K562 (cell line): ENCODE measurements at regions not wholly inside any gene's neighbourhood (a gene's known extent, or its start where the extent isn't known, plus 50 kb on each side); places are given as distances from the start of the nearest gene placed in this dataset.

Source experiments
- ATAC-seq: fragments of 200-7000 bp; cut with Tn5 transposase; 3 replicates; pipeline ENCODE4 v1.9.1; 2020; ENCODE audit warnings: moderate library complexity
- BruUV-seq: library from RNA; stranded (reverse); fragments of 400-500 nt; replicated peaks from 2 replicates; lab custom pipeline; 2021; lab: Mats Ljungman, UMichigan
- CTCF ChIA-PET: fragments of 300-600 bp; formaldehyde crosslinking; extraction: SDS; loops from one replicate; lab custom pipeline; 2021; ENCODE audit warnings: low intra/inter-chr PET ratio; lab: Yijun Ruan, JAX
- POLR2A ChIA-PET: fragments of 300-600, 350-650 bp; sonication (Branson Sonifier 250); formaldehyde crosslinking; extraction: SDS; loops from one replicate; lab custom pipeline; 2021; ENCODE audit warnings: antibody characterized with exemption, inconsistent platforms; lab: Yijun Ruan, JAX
- DNase-seq, 4 experiments: peaks; one replicate each; pipeline versions ENCODE4 v3.0.0 to v3.0.0-alpha.2; 2011 to 2018; ENCODE audit warnings: low spot score in 3 of 4, mixed read lengths in 3 of 4; ENCODE audit errors: extremely low read depth in 1 of 4
- FAIRE-seq: peaks from 2 replicates; lab custom pipeline; 2011; peaks lifted over from hg19 to GRCh38; lab: Jason Lieb, UNC
- H2AFZ ChIP-seq: 2 replicates; pipeline ENCODE4 v1.6.0; 2011; ENCODE audit warnings: low read depth, low read length, control low read depth, inconsistent platforms
- H3K27ac ChIP-seq: fragments of 200-600 bp; 3 replicates; pipeline ENCODE4 v1.8.0; 2011; ENCODE audit warnings: low read depth, mild to moderate bottlenecking, control low read depth, inconsistent platforms, low read length, moderate library complexity, mixed read lengths; ENCODE audit errors: extremely low read depth
- H3K27me3 ChIP-seq, 2 experiments: fragments of 300-600 bp in 1 of 2; 2 replicates in 1 of 2; 3 replicates in 1 of 2; pipeline versions ENCODE4 v1.6.0 to v1.8.0; 2011; ENCODE audit warnings: inconsistent platforms in 2 of 2, low read length in 2 of 2, mild to moderate bottlenecking in 1 of 2, mixed read lengths in 1 of 2, moderate library complexity in 1 of 2; ENCODE audit not compliant: control insufficient read depth in 2 of 2, insufficient read depth in 2 of 2
- H3K36me3 ChIP-seq: fragments of 300-600 bp; 3 replicates; pipeline ENCODE4 v1.8.0; 2011; ENCODE audit warnings: mild to moderate bottlenecking, low read length, inconsistent platforms; ENCODE audit not compliant: control insufficient read depth, insufficient read depth
- H3K4me1 ChIP-seq, 2 experiments: fragments of 200-600 bp in 1 of 2; replicated peaks in 1 of 2; 2 replicates in 1 of 2; 3 replicates in 1 of 2; pipeline versions ENCODE4 v1.5.1 to v1.8.0; 2011; ENCODE audit warnings: inconsistent platforms in 2 of 2, low read length in 2 of 2, mild to moderate bottlenecking in 1 of 2, mixed read lengths in 1 of 2, moderate library complexity in 1 of 2; ENCODE audit not compliant: control insufficient read depth in 2 of 2, insufficient read depth in 2 of 2
- H3K4me2 ChIP-seq: 2 replicates; pipeline ENCODE4 v1.6.1; 2011; ENCODE audit warnings: low read length, control low read depth, inconsistent platforms, mixed read lengths; ENCODE audit not compliant: insufficient read depth
- H3K4me3 ChIP-seq: fragments of 200-600 bp; sonication (generic), shearing (Covaris generic); 2 replicates; pipeline ENCODE4 v1.5.1; 2016; ENCODE audit warnings: control low read depth, inconsistent platforms
- H3K79me2 ChIP-seq: fragments of 200-600 bp; 3 replicates; pipeline ENCODE4 v1.8.0; 2011; ENCODE audit warnings: low read length, inconsistent platforms; ENCODE audit not compliant: control insufficient read depth, insufficient read depth
- H3K9ac ChIP-seq, 2 experiments: 2 replicates each; pipeline versions ENCODE4 v1.6.0 to v1.6.1; 2011; ENCODE audit warnings: low read depth in 2 of 2, low read length in 2 of 2, control low read depth in 1 of 2, inconsistent platforms in 1 of 2, mild to moderate bottlenecking in 1 of 2, mixed read lengths in 1 of 2; ENCODE audit not compliant: insufficient read depth in 1 of 2
- H3K9me1 ChIP-seq: one replicate; pipeline ENCODE4 v1.6.0; 2011; ENCODE audit warnings: inconsistent platforms, mild to moderate bottlenecking, low read length, moderate library complexity; ENCODE audit not compliant: control insufficient read depth, insufficient read depth
- H3K9me3 ChIP-seq: replicated peaks from 2 replicates; pipeline ENCODE4 v1.5.1; 2011; ENCODE audit warnings: low read depth, low read length, inconsistent platforms; ENCODE audit not compliant: control insufficient read depth, insufficient read depth
- H4K20me1 ChIP-seq: replicated peaks from 2 replicates; pipeline ENCODE4 v1.6.1; 2011; ENCODE audit warnings: low read length, inconsistent platforms, mixed read lengths; ENCODE audit not compliant: control insufficient read depth, insufficient read depth
- ATF2 ChIP-seq: sonication (generic); formaldehyde crosslinking; IDR thresholded peaks from 2 replicates; pipeline ENCODE4 v1.8.1; 2022; ENCODE audit warnings: missing genetic modification reagents
- CAMTA2 ChIP-seq: fragments of 250-450 bp; sonication (Bioruptor Pico); conservative IDR thresholded peaks from 2 replicates; pipeline ENCODE4 v1.5.1; 2022
- CC2D1A ChIP-seq: fragments of 450-650 bp; IDR thresholded peaks from 2 replicates; pipeline ENCODE4 v1.6.1; 2017; ENCODE audit warnings: mild to moderate bottlenecking
- E2F5 ChIP-seq: sonication (generic); formaldehyde crosslinking; IDR thresholded peaks from 2 replicates; pipeline ENCODE4 v1.8.0; 2022; ENCODE audit warnings: mild to moderate bottlenecking, missing genetic modification reagents
- GMEB1 ChIP-seq: fragments of 250-450 bp; sonication (Bioruptor Pico); IDR thresholded peaks from 2 replicates; pipeline ENCODE4 v1.4.0; 2020; ENCODE audit warnings: mild to moderate bottlenecking
- HDAC6 ChIP-seq: IDR thresholded peaks from 2 replicates; pipeline ENCODE4 v1.6.1; 2012; ENCODE audit warnings: low read depth, mild to moderate bottlenecking, control low read depth, inconsistent platforms, low read length, moderate library complexity
- MEIS2 ChIP-seq: fragments of 450-650 bp; IDR thresholded peaks from 2 replicates; pipeline ENCODE4 v1.6.1; 2014; ENCODE audit warnings: mild to moderate bottlenecking; ENCODE audit not compliant: partially characterized antibody
- MTA3 ChIP-seq: fragments of 450-650 bp; formaldehyde crosslinking; IDR thresholded peaks from 2 replicates; pipeline ENCODE4 v1.6.1; 2017; ENCODE audit warnings: mild to moderate bottlenecking, borderline replicate concordance
- PTTG1 ChIP-seq: fragments of 450-650 bp; IDR thresholded peaks from 2 replicates; pipeline ENCODE4 v1.6.1; 2016; ENCODE audit warnings: low read depth, mild to moderate bottlenecking, missing genetic modification characterization, missing compliant biosample characterization
- SIX5 ChIP-seq, 2 experiments: IDR thresholded peaks; 2 replicates each; pipeline ENCODE4 v1.6.1; 2011; ENCODE audit warnings: low read length in 2 of 2, borderline replicate concordance in 1 of 2, low read depth in 1 of 2, mild to moderate bottlenecking in 1 of 2, moderate library complexity in 1 of 2; ENCODE audit not compliant: insufficient read depth in 1 of 2
- SMAD3 ChIP-seq: fragments of 450-650 bp; formaldehyde crosslinking; conservative IDR thresholded peaks from 2 replicates; pipeline ENCODE4 v1.4.0; 2020; ENCODE audit warnings: mild to moderate bottlenecking
- WGBS: fragments of 100-300 bp; shearing (Covaris generic); methylation state at CpG from one replicate; pipeline ENCODE4 v1.1.6; 2016; ENCODE audit warnings: low coverage, mixed read lengths; ENCODE audit not compliant: insufficient coverage; ENCODE audit errors: missing lambda C conversion rate; 5-methylcytosine and 5-hydroxymethylcytosine counted together
- in situ Hi-C: fragments of 300-500 bp; cut with MboI; formaldehyde crosslinking; loops from 4 replicates; pipeline ENCODE4 v1.15.0; 2018; ENCODE audit warnings: inconsistent platforms, mixed read lengths
- intact Hi-C: fragments of 100-400 bp; cut with micrococcal nuclease; formaldehyde crosslinking; loops from 2 replicates; pipeline ENCODE4 v1.14.2; 2022

- TF ChIP-seq SMAD3 (no peak), PTTG1 (tag) (no peak), CAMTA2 (CRISPR knock-in tag) (no peak), SIX5 (IDR thresholded peaks at IDR 0.05; ENCODE audit: borderline replicate concordance in 1 of 2, insufficient read depth in 1 of 2, low read depth in 1 of 2, low read length in 2 of 2) (no peak), GMEB1 (no peak)
Measured at GRCh38 chr9:115922444-115922843, 231.1 kb upstream of the PAPPA start (continued).

GRCh38 chr9:115923410-115923809, 230.2 kb upstream of the PAPPA start:
- Histone ChIP-seq H3K9me1 (no peaks in the 10 kb centered on the region), H2AFZ (no peak overlapping the region), H3K9me3 (no peaks in the 10 kb centered on the region; the same call in 1 of the 2 replicates), H3K79me2 (no peaks in the 10 kb centered on the region), H3K4me3 (no peak overlapping the region), H3K9ac (no peak overlapping the region), H4K20me1 (no peaks in the 10 kb centered on the region), H3K36me3 (no peaks in the 10 kb centered on the region), H3K4me2 (no peak overlapping the region), H3K27me3 (no peaks in the 10 kb centered on the region), H3K27ac (no peak overlapping the region), H3K4me1 (no peaks in the 10 kb centered on the region)
- 0% methylated on average over 1 of the region's 1 CpG for WGBS
- no peak for TF ChIP-seq HDAC6
- TF ChIP-seq MTA3, result no peak
- TF ChIP-seq CC2D1A, result no peak
- no peak for TF ChIP-seq E2F5 (CRISPR knock-in tag)
- no peak for TF ChIP-seq ATF2 (CRISPR knock-in tag)
- TF ChIP-seq MEIS2, result no peak
- DNase-seq (no peak), ATAC-seq (no peak), FAIRE-seq (no peak)
- no TSS peak for BruUV-seq
- CTCF ChIA-PET, result no interaction called here
- intact Hi-C loops, result no loop called here
- in situ Hi-C loops, result no loop called here
- POLR2A ChIA-PET, result no interaction called here
